K562 (cell line): ENCODE measurements at regions not wholly inside any gene's neighbourhood (a gene's known extent, or its start where the extent isn't known, plus 50 kb on each side); places are given as distances from the start of the nearest gene placed in this dataset.

Source experiments
- ATAC-seq: fragments of 200-7000 bp; cut with Tn5 transposase; 3 replicates; pipeline ENCODE4 v1.9.1; 2020; ENCODE audit warnings: moderate library complexity
- BruUV-seq: library from RNA; stranded (reverse); fragments of 400-500 nt; replicated peaks from 2 replicates; lab custom pipeline; 2021; lab: Mats Ljungman, UMichigan
- CTCF ChIA-PET: fragments of 300-600 bp; formaldehyde crosslinking; extraction: SDS; loops from one replicate; lab custom pipeline; 2021; ENCODE audit warnings: low intra/inter-chr PET ratio; lab: Yijun Ruan, JAX
- POLR2A ChIA-PET: fragments of 300-600, 350-650 bp; sonication (Branson Sonifier 250); formaldehyde crosslinking; extraction: SDS; loops from one replicate; lab custom pipeline; 2021; ENCODE audit warnings: antibody characterized with exemption, inconsistent platforms; lab: Yijun Ruan, JAX
- DNase-seq, 4 experiments: peaks; one replicate each; pipeline versions ENCODE4 v3.0.0 to v3.0.0-alpha.2; 2011 to 2018; ENCODE audit warnings: low spot score in 3 of 4, mixed read lengths in 3 of 4; ENCODE audit errors: extremely low read depth in 1 of 4
- FAIRE-seq: peaks from 2 replicates; lab custom pipeline; 2011; peaks lifted over from hg19 to GRCh38; lab: Jason Lieb, UNC
- H2AFZ ChIP-seq: 2 replicates; pipeline ENCODE4 v1.6.0; 2011; ENCODE audit warnings: low read depth, low read length, control low read depth, inconsistent platforms
- H3K27ac ChIP-seq: fragments of 200-600 bp; 3 replicates; pipeline ENCODE4 v1.8.0; 2011; ENCODE audit warnings: low read depth, mild to moderate bottlenecking, control low read depth, inconsistent platforms, low read length, moderate library complexity, mixed read lengths; ENCODE audit errors: extremely low read depth
- H3K27me3 ChIP-seq, 2 experiments: fragments of 300-600 bp in 1 of 2; 2 replicates in 1 of 2; 3 replicates in 1 of 2; pipeline versions ENCODE4 v1.6.0 to v1.8.0; 2011; ENCODE audit warnings: inconsistent platforms in 2 of 2, low read length in 2 of 2, mild to moderate bottlenecking in 1 of 2, mixed read lengths in 1 of 2, moderate library complexity in 1 of 2; ENCODE audit not compliant: control insufficient read depth in 2 of 2, insufficient read depth in 2 of 2
- H3K36me3 ChIP-seq: fragments of 300-600 bp; 3 replicates; pipeline ENCODE4 v1.8.0; 2011; ENCODE audit warnings: mild to moderate bottlenecking, low read length, inconsistent platforms; ENCODE audit not compliant: control insufficient read depth, insufficient read depth
- H3K4me1 ChIP-seq, 2 experiments: fragments of 200-600 bp in 1 of 2; replicated peaks in 1 of 2; 2 replicates in 1 of 2; 3 replicates in 1 of 2; pipeline versions ENCODE4 v1.5.1 to v1.8.0; 2011; ENCODE audit warnings: inconsistent platforms in 2 of 2, low read length in 2 of 2, mild to moderate bottlenecking in 1 of 2, mixed read lengths in 1 of 2, moderate library complexity in 1 of 2; ENCODE audit not compliant: control insufficient read depth in 2 of 2, insufficient read depth in 2 of 2
- H3K4me2 ChIP-seq: 2 replicates; pipeline ENCODE4 v1.6.1; 2011; ENCODE audit warnings: low read length, control low read depth, inconsistent platforms, mixed read lengths; ENCODE audit not compliant: insufficient read depth
- H3K4me3 ChIP-seq: fragments of 200-600 bp; sonication (generic), shearing (Covaris generic); 2 replicates; pipeline ENCODE4 v1.5.1; 2016; ENCODE audit warnings: control low read depth, inconsistent platforms
- H3K79me2 ChIP-seq: fragments of 200-600 bp; 3 replicates; pipeline ENCODE4 v1.8.0; 2011; ENCODE audit warnings: low read length, inconsistent platforms; ENCODE audit not compliant: control insufficient read depth, insufficient read depth
- H3K9ac ChIP-seq, 2 experiments: 2 replicates each; pipeline versions ENCODE4 v1.6.0 to v1.6.1; 2011; ENCODE audit warnings: low read depth in 2 of 2, low read length in 2 of 2, control low read depth in 1 of 2, inconsistent platforms in 1 of 2, mild to moderate bottlenecking in 1 of 2, mixed read lengths in 1 of 2; ENCODE audit not compliant: insufficient read depth in 1 of 2
- H3K9me1 ChIP-seq: one replicate; pipeline ENCODE4 v1.6.0; 2011; ENCODE audit warnings: inconsistent platforms, mild to moderate bottlenecking, low read length, moderate library complexity; ENCODE audit not compliant: control insufficient read depth, insufficient read depth
- H3K9me3 ChIP-seq: replicated peaks from 2 replicates; pipeline ENCODE4 v1.5.1; 2011; ENCODE audit warnings: low read depth, low read length, inconsistent platforms; ENCODE audit not compliant: control insufficient read depth, insufficient read depth
- H4K20me1 ChIP-seq: replicated peaks from 2 replicates; pipeline ENCODE4 v1.6.1; 2011; ENCODE audit warnings: low read length, inconsistent platforms, mixed read lengths; ENCODE audit not compliant: control insufficient read depth, insufficient read depth
- CBX1 ChIP-seq: sonication (generic); IDR thresholded peaks from 2 replicates; pipeline ENCODE4 v1.6.1; 2016; ENCODE audit warnings: antibody characterized with exemption, low read depth, mild to moderate bottlenecking
- GTF2B ChIP-seq: IDR thresholded peaks from 2 replicates; pipeline ENCODE4 v1.6.1; 2011; ENCODE audit not compliant: insufficient read length; ENCODE audit errors: extremely low read depth
- ZNF24 ChIP-seq: fragments of 450-650 bp; IDR thresholded peaks from 2 replicates; pipeline ENCODE4 v1.6.1; 2016
- ZNF79 ChIP-seq: fragments of 250-450 bp; sonication (Bioruptor Pico); IDR thresholded peaks from 2 replicates; pipeline ENCODE4 v1.4.0; 2020; ENCODE audit warnings: low read depth, mild to moderate bottlenecking, moderate library complexity
- WGBS: fragments of 100-300 bp; shearing (Covaris generic); methylation state at CpG from one replicate; pipeline ENCODE4 v1.1.6; 2016; ENCODE audit warnings: low coverage, mixed read lengths; ENCODE audit not compliant: insufficient coverage; ENCODE audit errors: missing lambda C conversion rate; 5-methylcytosine and 5-hydroxymethylcytosine counted together
- in situ Hi-C: fragments of 300-500 bp; cut with MboI; formaldehyde crosslinking; loops from 4 replicates; pipeline ENCODE4 v1.15.0; 2018; ENCODE audit warnings: inconsistent platforms, mixed read lengths
- intact Hi-C: fragments of 100-400 bp; cut with micrococcal nuclease; formaldehyde crosslinking; loops from 2 replicates; pipeline ENCODE4 v1.14.2; 2022

- Histone ChIP-seq H3K4me3 (no peak overlapping the region), H3K9me3 (no peaks in the 10 kb centered on the region), H3K27me3 (peaks cover 0 to 12% of the 10 kb centered on the region in 2 experiments; a peak in 3 of 5 replicates), H4K20me1 (no peaks in the 10 kb centered on the region; the same call in 1 of the 2 replicates), H2AFZ (no peak overlapping the region), H3K79me2 (no peaks in the 10 kb centered on the region), H3K4me1 (peaks cover 39 to 48% of the 10 kb centered on the region in 2 experiments), H3K9me1 (no peaks in the 10 kb centered on the region), H3K4me2 (no peak overlapping the region), H3K9ac (no peak overlapping the region), H3K27ac (no peak overlapping the region), H3K36me3 (no peaks in the 10 kb centered on the region)
- peak; percentile 15 for FAIRE-seq
- POLR2A ChIA-PET: no interaction called here
- intact Hi-C loops: no loop called here
- BruUV-seq: no TSS peak
- DNase-seq: no peak
- CTCF ChIA-PET: no interaction called here
- ATAC-seq: no peak
- TF ChIP-seq GTF2B (no peak), ZNF79 (CRISPR knock-in tag) (peak; percentile 98), CBX1 (0 out of 2 replicates have a peak, but pooled peaks have one; percentile 4), ZNF24 (0 out of 2 replicates have a peak, but pooled peaks have one; percentile 29)
- 84% methylated on average over 10 of the region's 10 CpGs for whole genome bisulfite sequencing
- in situ Hi-C loops: no loop called here
These were observed 201.0 kb downstream of the GLI2 start for GRCh38 chr2:120936476-120937334.
